ENCODE measurements at regions not wholly inside any gene's neighbourhood (a gene's known extent, or its start where the extent isn't known, plus 50 kb on each side); places are given as distances from the start of the nearest gene placed in this dataset.

- H3K4me3 Mint-ChIP-seq = peak overlapping the region in 2 of 4 donors; percentile 19 to 71
- no peaks in the 10 kb centered on the region for H3K36me3 Mint-ChIP-seq
- peaks cover 2% of the 10 kb centered on the region for H3K27me3 Mint-ChIP-seq
Measured at GRCh38 chr2:234438305-234438977, 58.4 kb downstream of the ARL4C start.

GRCh38 chr2:234437642-234438304 lies 59.1 kb downstream of the ARL4C start:
- H3K36me3 Mint-ChIP-seq = no peaks in the 10 kb centered on the region
- H3K27ac Mint-ChIP-seq = peak overlapping the region in 1 of 3 donors; percentile 71
- H3K4me1 Mint-ChIP-seq = peaks cover 24 to 50% (median 45%) of the 10 kb centered on the region in 3 donors
- peaks cover 2% of the 10 kb centered on the region for H3K27me3 Mint-ChIP-seq
- no peaks in the 10 kb centered on the region for H3K9me3 Mint-ChIP-seq
- H3K4me3 Mint-ChIP-seq = peak overlapping the region in 2 of 4 donors; percentile 40 to 61

More at GRCh38 chr2:234438305-234438977, 58.4 kb downstream of the ARL4C start:
- peaks cover 0 to 1% (median under 1%) of the 10 kb centered on the region in 3 donors for H3K9me3 Mint-ChIP-seq
- peak overlapping the region; percentile 27 to 91 (median 39) for H3K27ac Mint-ChIP-seq
- H3K4me1 Mint-ChIP-seq = peaks cover 30 to 54% (median 51%) of the 10 kb centered on the region in 3 donors

DNA sequence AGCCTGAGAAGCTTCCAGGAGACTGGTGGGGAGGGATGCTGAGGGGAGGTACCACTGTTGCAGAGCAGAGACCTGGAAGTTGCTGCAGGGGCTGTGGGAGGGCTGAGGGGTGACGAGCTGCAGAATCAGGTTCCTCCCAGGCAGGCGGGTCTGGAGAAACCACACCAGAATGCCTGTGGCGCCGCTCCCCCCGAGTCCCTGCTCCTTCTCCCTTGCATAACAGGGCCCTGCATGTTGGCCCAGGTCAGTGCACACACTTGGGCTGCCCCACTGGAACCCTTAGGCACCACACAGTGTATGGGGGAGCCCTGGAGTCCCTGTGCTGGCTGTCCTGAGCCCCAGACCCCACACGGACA lies 60.4 kb downstream of the ARL4C start:
- H3K27me3 Mint-ChIP-seq = peaks cover 2% of the 10 kb centered on the region
- no peaks in the 10 kb centered on the region for H3K36me3 Mint-ChIP-seq
- H3K9me3 Mint-ChIP-seq = no peaks in the 10 kb centered on the region
- no peak overlapping the region for H3K4me3 Mint-ChIP-seq
- peaks cover 23 to 45% (median 43%) of the 10 kb centered on the region in 3 donors for H3K4me1 Mint-ChIP-seq
- H3K27ac Mint-ChIP-seq = no peak overlapping the region

- Mint-ChIP-seq H3K4me1 (peaks cover 20 to 40% (median 39%) of the 10 kb centered on the region in 3 donors), H3K9me3 (no peaks in the 10 kb centered on the region), H3K27ac (peak overlapping the region in 1 of 3 donors; percentile 65), H3K36me3 (peaks cover under 1% of the 10 kb centered on the region), H3K27me3 (peaks cover 1% of the 10 kb centered on the region), H3K4me3 (peak overlapping the region in 2 of 4 donors; percentile 12 to 41)
Measured at GRCh38 chr2:234435836-234436481, 60.9 kb downstream of the ARL4C start.

DNA sequence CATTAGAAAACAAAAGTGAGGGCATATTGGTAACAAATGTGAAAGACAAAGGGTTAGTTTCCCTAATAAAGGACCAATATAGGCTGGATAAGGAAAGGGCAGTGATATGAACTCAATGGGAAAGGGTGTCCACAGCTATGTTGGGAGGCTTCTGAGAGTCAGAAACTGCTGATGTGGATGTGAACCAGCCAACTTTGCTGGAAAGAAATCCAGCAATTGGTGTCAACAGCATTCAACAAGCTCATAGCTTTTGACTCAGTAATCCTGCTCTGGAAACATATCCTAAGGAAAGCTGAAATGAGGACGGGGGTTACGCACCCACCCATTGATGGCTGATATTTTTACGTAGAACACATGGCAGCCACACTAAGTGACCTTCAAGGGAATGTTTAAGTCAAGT lies 63.7 kb downstream of the ARL4C start:
- H3K9me3 Mint-ChIP-seq = no peaks in the 10 kb centered on the region
- peaks cover 3% of the 10 kb centered on the region for H3K36me3 Mint-ChIP-seq
- H3K4me3 Mint-ChIP-seq = no peak overlapping the region
- peaks cover 18 to 31% (median 25%) of the 10 kb centered on the region in 3 donors for H3K4me1 Mint-ChIP-seq
- no peaks in the 10 kb centered on the region for H3K27me3 Mint-ChIP-seq
- no peak overlapping the region for H3K27ac Mint-ChIP-seq

DNA sequence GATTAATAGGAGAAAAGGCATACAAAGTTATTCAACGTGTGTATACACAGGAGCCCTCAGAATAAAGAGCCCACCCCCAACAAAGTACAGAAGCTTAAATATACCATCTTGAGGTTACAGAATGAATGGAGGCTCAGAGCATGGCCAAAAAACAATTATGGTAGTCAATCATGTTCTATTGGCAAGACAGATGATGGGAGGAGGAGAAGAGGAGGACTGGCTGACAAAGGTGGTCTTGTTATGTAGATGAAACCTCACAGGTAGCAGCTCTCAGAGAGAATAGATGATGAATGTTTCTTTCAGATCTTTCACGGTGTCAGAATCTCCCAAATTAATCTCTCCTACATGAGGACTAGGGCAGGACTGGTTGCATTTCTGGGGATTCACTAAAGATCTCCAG lies 66.0 kb downstream of the ARL4C start:
- Mint-ChIP-seq H3K4me3 (no peak overlapping the region), H3K36me3 (peaks cover 3% of the 10 kb centered on the region), H3K27ac (peak overlapping the region in 2 of 3 donors; percentile 59 to 94), H3K9me3 (peaks cover 0 to 1% (median 0%) of the 10 kb centered on the region in 3 donors), H3K27me3 (no peaks in the 10 kb centered on the region), H3K4me1 (peaks cover 29 to 36% (median 29%) of the 10 kb centered on the region in 3 donors)

DNA sequence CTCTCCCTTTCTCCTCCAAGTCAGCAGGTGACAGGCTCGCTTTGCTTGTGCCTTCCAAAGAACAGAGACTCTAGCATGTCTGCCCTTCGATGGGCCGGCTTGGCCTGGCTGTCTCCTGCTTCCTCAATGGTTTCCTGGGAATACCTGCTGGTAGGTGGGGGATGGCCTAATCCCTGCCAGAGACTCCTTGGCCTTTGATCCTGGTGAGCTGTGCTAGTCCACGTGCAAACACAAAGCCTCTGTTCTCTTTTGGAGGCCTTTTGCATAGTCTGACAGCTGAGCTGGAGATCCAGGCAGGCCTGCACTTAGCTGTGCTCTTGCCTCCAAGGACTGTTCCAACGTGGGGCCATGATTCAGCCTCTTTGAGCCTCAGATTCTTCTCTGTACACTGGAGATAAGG lies 67.6 kb downstream of the ARL4C start:
- Mint-ChIP-seq H3K4me1 (peaks cover 35 to 45% (median 38%) of the 10 kb centered on the region in 3 donors), H3K27ac (peak overlapping the region in 2 of 3 donors; percentile 39 to 53), H3K27me3 (peaks cover 1% of the 10 kb centered on the region), H3K9me3 (peaks cover 0 to 6% (median 0%) of the 10 kb centered on the region in 3 donors), H3K4me3 (peak overlapping the region in 1 of 4 donors; percentile 34), H3K36me3 (peaks cover 3% of the 10 kb centered on the region)

DNA sequence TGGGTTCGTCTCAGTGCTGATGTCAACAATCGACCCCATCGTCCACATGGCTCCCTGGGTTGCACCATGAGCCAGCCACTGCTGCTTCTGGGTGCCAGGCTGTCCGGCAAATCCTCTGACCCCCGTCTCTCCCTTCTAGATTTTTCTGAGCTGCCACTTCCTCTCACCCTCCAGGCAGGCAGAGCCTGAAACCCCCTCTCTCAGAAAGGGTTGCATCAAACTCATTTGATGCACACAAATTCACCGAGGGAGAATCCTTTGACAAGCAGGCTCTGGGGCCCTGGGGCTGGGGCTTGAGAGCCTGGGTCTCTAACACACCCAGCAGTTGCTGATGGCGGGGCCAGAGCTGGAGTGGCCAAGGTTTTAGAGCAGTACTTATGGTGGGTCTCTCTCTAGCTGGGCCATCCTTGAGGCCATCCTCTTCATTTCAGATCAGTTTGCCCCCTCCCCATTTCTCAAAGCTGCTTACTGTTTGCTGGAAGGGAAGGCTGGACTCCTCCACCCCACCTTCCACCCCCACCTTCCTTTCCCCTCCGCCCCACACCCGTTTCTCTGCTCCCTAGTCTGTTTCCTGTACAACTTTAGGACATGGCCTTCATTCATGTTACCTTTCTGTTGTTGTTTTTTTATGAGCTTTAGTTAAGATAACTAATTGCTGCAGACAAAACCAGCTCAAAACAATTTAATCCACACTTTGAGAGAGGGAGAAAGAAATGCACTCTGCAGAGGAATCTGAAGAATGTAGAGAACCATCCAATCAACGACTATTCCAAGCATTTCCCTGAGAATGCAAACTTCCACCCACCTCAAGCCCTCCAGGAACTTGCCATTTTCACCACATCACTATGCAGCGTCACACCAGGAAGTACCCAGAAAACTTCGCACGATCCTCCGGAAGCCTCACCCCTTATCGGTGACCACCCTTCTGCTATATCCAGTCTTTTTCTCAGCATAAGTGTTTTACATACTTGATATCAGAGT lies 69.5 kb downstream of the ARL4C start:
- peaks cover 0 to 6% (median 1%) of the 10 kb centered on the region in 3 donors for H3K9me3 Mint-ChIP-seq
- H3K4me1 Mint-ChIP-seq = peaks cover 45 to 57% (median 48%) of the 10 kb centered on the region in 3 donors
- peak overlapping the region; percentile 93 to 98 (median 97) for H3K27ac Mint-ChIP-seq
- peaks cover 3% of the 10 kb centered on the region for H3K36me3 Mint-ChIP-seq
- H3K27me3 Mint-ChIP-seq = peaks cover 1% of the 10 kb centered on the region
- H3K4me3 Mint-ChIP-seq = peak overlapping the region; percentile 51 to 92 (median 62)

- H3K36me3 Mint-ChIP-seq = peaks cover 3% of the 10 kb centered on the region
- peaks cover 1% of the 10 kb centered on the region for H3K27me3 Mint-ChIP-seq
- peaks cover 0 to 6% (median 1%) of the 10 kb centered on the region in 3 donors for H3K9me3 Mint-ChIP-seq
- H3K4me1 Mint-ChIP-seq = peaks cover 49 to 60% (median 50%) of the 10 kb centered on the region in 3 donors
- peak overlapping the region in 3 of 4 donors; percentile 66 to 92 (median 92) for H3K4me3 Mint-ChIP-seq
- H3K27ac Mint-ChIP-seq = peak overlapping the region; percentile 93 to 98 (median 97)
Measured at GRCh38 chr2:234426616-234427015, 70.3 kb downstream of the ARL4C start.

GRCh38 chr2:234425639-234426603 lies 71.0 kb downstream of the ARL4C start:
- peaks cover 49 to 64% (median 50%) of the 10 kb centered on the region in 3 donors for H3K4me1 Mint-ChIP-seq
- H3K27ac Mint-ChIP-seq = peak overlapping the region; percentile 93 to 98 (median 97)
- H3K4me3 Mint-ChIP-seq = peak overlapping the region; percentile 55 to 92 (median 79)
- peaks cover 4% of the 10 kb centered on the region for H3K36me3 Mint-ChIP-seq
- H3K9me3 Mint-ChIP-seq = peaks cover 0 to 6% (median 1%) of the 10 kb centered on the region in 3 donors
- peaks cover 1% of the 10 kb centered on the region for H3K27me3 Mint-ChIP-seq

GRCh38 chr2:234423884-234424283 lies 73.0 kb downstream of the ARL4C start:
- Mint-ChIP-seq H3K36me3 (peaks cover 2% of the 10 kb centered on the region), H3K4me3 (no peak overlapping the region), H3K9me3 (peaks cover 0 to 6% (median 1%) of the 10 kb centered on the region in 3 donors), H3K4me1 (peaks cover 50 to 62% (median 51%) of the 10 kb centered on the region in 3 donors), H3K27me3 (peaks cover 1% of the 10 kb centered on the region), H3K27ac (peak overlapping the region in 2 of 3 donors; percentile 76 to 93)

GRCh38 chr2:234422981-234423431 lies 73.9 kb downstream of the ARL4C start:
- H3K4me1 Mint-ChIP-seq = peaks cover 50 to 58% (median 56%) of the 10 kb centered on the region in 3 donors
- H3K9me3 Mint-ChIP-seq = peaks cover 1 to 8% (median 4%) of the 10 kb centered on the region in 3 donors
- peak overlapping the region; percentile 91 to 94 (median 92) for H3K27ac Mint-ChIP-seq
- peak overlapping the region; percentile 45 to 91 (median 79) for H3K4me3 Mint-ChIP-seq
- H3K27me3 Mint-ChIP-seq = peaks cover 5% of the 10 kb centered on the region
- H3K36me3 Mint-ChIP-seq = peaks cover 4% of the 10 kb centered on the region

- H3K36me3 Mint-ChIP-seq = peaks cover 4% of the 10 kb centered on the region
- H3K4me1 Mint-ChIP-seq = peaks cover 44 to 52% (median 52%) of the 10 kb centered on the region in 3 donors
- peaks cover 1 to 8% (median 4%) of the 10 kb centered on the region in 3 donors for H3K9me3 Mint-ChIP-seq
- H3K27me3 Mint-ChIP-seq = peaks cover 5% of the 10 kb centered on the region
- peak overlapping the region in 1 of 4 donors; percentile 70 for H3K4me3 Mint-ChIP-seq
- peak overlapping the region; percentile 91 to 94 (median 92) for H3K27ac Mint-ChIP-seq
Measured at GRCh38 chr2:234422273-234422732, 74.6 kb downstream of the ARL4C start.
